GM12878 (cell line): ENCODE measurements at regions not wholly inside any gene's neighbourhood (a gene's known extent, or its start where the extent isn't known, plus 50 kb on each side); places are given as distances from the start of the nearest gene placed in this dataset.

Source experiments
- ATAC-seq: fragments of 200-7000 bp; cut with Tn5 transposase; 3 replicates; pipeline ENCODE4 v1.9.1; 2020; ENCODE audit warnings: mild to moderate bottlenecking, moderate library complexity
- BruUV-seq: library from RNA; stranded (reverse); fragments of 400-500 nt; replicated peaks from 2 replicates; lab custom pipeline; 2021; lab: Mats Ljungman, UMichigan
- CTCF ChIA-PET: fragments of 300-600 bp; sonication (Branson Sonifier 250); formaldehyde crosslinking; extraction: SDS; loops from one replicate; lab custom pipeline; 2021; ENCODE audit warnings: inconsistent platforms; lab: Yijun Ruan, JAX
- POLR2A ChIA-PET: fragments of 350-600 bp; formaldehyde crosslinking; extraction: SDS; loops from one replicate; lab custom pipeline; 2021; ENCODE audit warnings: inconsistent platforms; lab: Charles Lee
- RAD21 ChIA-PET: fragments of 300-600 bp; sonication (Branson Sonifier 250); formaldehyde crosslinking; loops from one replicate; lab custom pipeline; 2023; ENCODE audit warnings: antibody characterized with exemption; ENCODE audit not compliant: unreplicated experiment; lab: Charles Lee
- SMC1A ChIA-PET: fragments of 300-600 bp; sonication (Branson Sonifier 250); formaldehyde crosslinking; loops from one replicate; lab custom pipeline; 2023; ENCODE audit not compliant: unreplicated experiment, uncharacterized antibody; lab: Charles Lee
- DNase-seq: peaks from one replicate; pipeline ENCODE4 v3.0.0-alpha.2; 2011; ENCODE audit warnings: low read depth, low spot score
- FAIRE-seq: peaks from 3 replicates; lab custom pipeline; 2011; peaks lifted over from hg19 to GRCh38; lab: Jason Lieb, UNC
- H2AFZ ChIP-seq: 2 replicates; pipeline ENCODE4 v1.6.0; 2011; ENCODE audit warnings: low read depth, low read length, control low read depth; ENCODE audit not compliant: control insufficient read depth
- H3K27ac ChIP-seq: 2 replicates; pipeline ENCODE4 v1.5.1; 2011; ENCODE audit warnings: control low read depth; ENCODE audit not compliant: control insufficient read depth, insufficient read depth
- H3K27me3 ChIP-seq, 2 experiments: replicated peaks in 1 of 2; 2 replicates each; pipeline versions ENCODE4 v1.6.0 to v1.6.1; 2011; ENCODE audit warnings: low read length in 1 of 2; ENCODE audit not compliant: control insufficient read depth in 2 of 2, insufficient read depth in 2 of 2
- H3K36me3 ChIP-seq, 2 experiments: 2 replicates each; pipeline ENCODE4 v1.5.1; 2011; ENCODE audit warnings: low read length in 1 of 2; ENCODE audit not compliant: control insufficient read depth in 2 of 2, insufficient read depth in 2 of 2
- H3K4me1 ChIP-seq: 2 replicates; pipeline ENCODE4 v1.6.1; 2011; ENCODE audit warnings: mild to moderate bottlenecking, low read length, moderate library complexity, mixed read lengths; ENCODE audit not compliant: control insufficient read depth, insufficient read depth
- H3K4me2 ChIP-seq: 2 replicates; pipeline ENCODE4 v1.6.0; 2011; ENCODE audit warnings: control low read depth; ENCODE audit not compliant: control insufficient read depth, insufficient read depth
- H3K4me3 ChIP-seq: fragments of 200-600 bp; sonication (generic); 2 replicates; pipeline ENCODE4 v1.5.1; 2016
- H3K79me2 ChIP-seq: 2 replicates; pipeline ENCODE4 v1.6.0; 2011; ENCODE audit warnings: low read length; ENCODE audit not compliant: control insufficient read depth, insufficient read depth
- H3K9ac ChIP-seq: 2 replicates; pipeline ENCODE4 v1.8.0; 2011; ENCODE audit warnings: low read length, control low read depth, mixed read lengths; ENCODE audit not compliant: control insufficient read depth, insufficient read depth
- H3K9me3 ChIP-seq: replicated peaks from 3 replicates; pipeline ENCODE4 v1.5.1; 2011; ENCODE audit warnings: mild to moderate bottlenecking, low read length; ENCODE audit not compliant: control insufficient read depth, insufficient read depth
- H4K20me1 ChIP-seq: 2 replicates; pipeline ENCODE4 v1.6.0; 2011; ENCODE audit not compliant: control insufficient read depth, insufficient read depth
- ATF7 ChIP-seq: fragments of 450-650 bp; IDR thresholded peaks from 2 replicates; pipeline ENCODE4 v1.6.1; 2016; ENCODE audit warnings: low read depth, mild to moderate bottlenecking
- CBX3 ChIP-seq: fragments of 200-600 bp; sonication (generic); IDR thresholded peaks from 2 replicates; pipeline ENCODE4 v1.6.1; 2016; ENCODE audit warnings: low read depth, borderline replicate concordance
- IRF4 ChIP-seq: IDR thresholded peaks from 2 replicates; pipeline ENCODE4 v1.6.1; 2011; ENCODE audit warnings: low read depth, low read length
- RCOR1 ChIP-seq: conservative IDR thresholded peaks from 2 replicates; pipeline ENCODE4 v1.6.1; 2012; ENCODE audit warnings: low read depth, low read length, improper control_type of control experiment
- SMAD1 ChIP-seq: fragments of 450-650 bp; IDR thresholded peaks from 2 replicates; pipeline ENCODE4 v1.6.1; 2018; ENCODE audit warnings: mild to moderate bottlenecking, low read depth; ENCODE audit not compliant: partially characterized antibody
- WGBS: methylation state at CpG from one replicate; pipeline ENCODE4 v1.1.6; 2016; ENCODE audit warnings: low lambda C conversion rate; ENCODE audit not compliant: insufficient replicate concordance, insufficient coverage; ENCODE audit errors: missing lambda C conversion rate; 5-methylcytosine and 5-hydroxymethylcytosine counted together
- in situ Hi-C: fragments of 300-500 bp; cut with MboI; formaldehyde crosslinking; loops from 9 replicates; pipeline ENCODE4 v1.14.3; 2018; ENCODE audit warnings: mixed read lengths
- intact Hi-C: fragments of 100-400 bp; cut with micrococcal nuclease; formaldehyde crosslinking; loops from one replicate; pipeline ENCODE4 v1.14.2; 2022; ENCODE audit not compliant: unreplicated experiment
- TF ChIP-seq, protein P1 (sequence below): IDR thresholded peaks from 2 replicates; pipeline ENCODE4 v1.6.1; 2012; ENCODE audit warnings: improper control_type of control experiment, low read depth, low read length; ENCODE audit not compliant: insufficient replicate concordance
- TF ChIP-seq, protein P2 (sequence below): fragments of 450-650 bp; formaldehyde crosslinking; IDR thresholded peaks from 2 replicates; pipeline ENCODE4 v1.4.0; 2020; ENCODE audit warnings: mild to moderate bottlenecking, moderate library complexity
- TF ChIP-seq, protein P3 (sequence below): fragments of 450-650 bp; IDR thresholded peaks from 2 replicates; pipeline ENCODE4 v1.6.1; 2017; ENCODE audit warnings: antibody characterized with exemption, mild to moderate bottlenecking, moderate library complexity
- TF ChIP-seq, protein P4 (sequence below): fragments of 450-650 bp; IDR thresholded peaks from 2 replicates; pipeline ENCODE4 v1.6.1; 2016; ENCODE audit warnings: mild to moderate bottlenecking

DNA sequence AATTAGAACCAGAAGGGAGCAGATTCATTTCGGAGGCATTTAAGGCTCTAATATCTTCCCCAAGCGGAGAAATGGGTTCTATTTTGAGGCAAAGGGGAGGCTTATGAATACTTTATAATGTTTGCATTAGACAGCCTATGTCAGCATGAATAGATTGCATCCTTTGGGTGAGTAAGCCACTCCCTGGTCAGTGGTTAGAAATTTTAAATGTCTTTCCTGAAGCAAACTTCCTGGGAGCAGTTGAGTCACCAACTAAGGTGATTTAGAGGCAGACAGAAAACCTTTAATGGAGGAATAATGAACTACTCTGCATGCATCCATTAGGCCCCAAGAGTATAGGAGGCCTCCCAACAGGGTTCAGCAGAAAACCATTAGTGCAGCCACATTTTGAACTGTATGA, 204.9 kb downstream of the ELAVL2 start:
- intact Hi-C loops = no loop called here
- no peak overlapping the region for H3K27ac ChIP-seq
- ATAC-seq = no peak
- in situ Hi-C loops = no loop called here
- H3K4me2 ChIP-seq = no peak overlapping the region
- ChIA-PET CTCF (interaction anchor here (0.6 to 1.6 kb wide), 2 partner anchors 60 to 144 kb away, joined by 3 read pairs; no protein-coding TSS in a partner anchor), SMC1A (interaction anchor here (1.0 kb wide), 1 partner anchor 80 kb away, joined by 3 read pairs; no protein-coding TSS in a partner anchor), POLR2A (no interaction called here), RAD21 (interaction anchor here (2.5 kb wide), 1 partner anchor 79 kb away, joined by 8 read pairs; no protein-coding TSS in a partner anchor)
- H3K4me1 ChIP-seq = no peaks in the 10 kb centered on the region
- H3K36me3 ChIP-seq = no peaks in the 10 kb centered on the region
- no peak for DNase-seq
- no TSS peak for BruUV-seq
- no peak overlapping the region for H3K9ac ChIP-seq
- no peak overlapping the region for H3K4me3 ChIP-seq
- H4K20me1 ChIP-seq = no peaks in the 10 kb centered on the region
- H2AFZ ChIP-seq = no peak overlapping the region
- WGBS = 12% methylated on average over 2 of the region's 2 CpGs
- no peaks in the 10 kb centered on the region for H3K79me2 ChIP-seq
- no peaks in the 10 kb centered on the region for H3K27me3 ChIP-seq
- FAIRE-seq = no peak
- H3K9me3 ChIP-seq = no peaks in the 10 kb centered on the region
- TF ChIP-seq, protein P1, sequence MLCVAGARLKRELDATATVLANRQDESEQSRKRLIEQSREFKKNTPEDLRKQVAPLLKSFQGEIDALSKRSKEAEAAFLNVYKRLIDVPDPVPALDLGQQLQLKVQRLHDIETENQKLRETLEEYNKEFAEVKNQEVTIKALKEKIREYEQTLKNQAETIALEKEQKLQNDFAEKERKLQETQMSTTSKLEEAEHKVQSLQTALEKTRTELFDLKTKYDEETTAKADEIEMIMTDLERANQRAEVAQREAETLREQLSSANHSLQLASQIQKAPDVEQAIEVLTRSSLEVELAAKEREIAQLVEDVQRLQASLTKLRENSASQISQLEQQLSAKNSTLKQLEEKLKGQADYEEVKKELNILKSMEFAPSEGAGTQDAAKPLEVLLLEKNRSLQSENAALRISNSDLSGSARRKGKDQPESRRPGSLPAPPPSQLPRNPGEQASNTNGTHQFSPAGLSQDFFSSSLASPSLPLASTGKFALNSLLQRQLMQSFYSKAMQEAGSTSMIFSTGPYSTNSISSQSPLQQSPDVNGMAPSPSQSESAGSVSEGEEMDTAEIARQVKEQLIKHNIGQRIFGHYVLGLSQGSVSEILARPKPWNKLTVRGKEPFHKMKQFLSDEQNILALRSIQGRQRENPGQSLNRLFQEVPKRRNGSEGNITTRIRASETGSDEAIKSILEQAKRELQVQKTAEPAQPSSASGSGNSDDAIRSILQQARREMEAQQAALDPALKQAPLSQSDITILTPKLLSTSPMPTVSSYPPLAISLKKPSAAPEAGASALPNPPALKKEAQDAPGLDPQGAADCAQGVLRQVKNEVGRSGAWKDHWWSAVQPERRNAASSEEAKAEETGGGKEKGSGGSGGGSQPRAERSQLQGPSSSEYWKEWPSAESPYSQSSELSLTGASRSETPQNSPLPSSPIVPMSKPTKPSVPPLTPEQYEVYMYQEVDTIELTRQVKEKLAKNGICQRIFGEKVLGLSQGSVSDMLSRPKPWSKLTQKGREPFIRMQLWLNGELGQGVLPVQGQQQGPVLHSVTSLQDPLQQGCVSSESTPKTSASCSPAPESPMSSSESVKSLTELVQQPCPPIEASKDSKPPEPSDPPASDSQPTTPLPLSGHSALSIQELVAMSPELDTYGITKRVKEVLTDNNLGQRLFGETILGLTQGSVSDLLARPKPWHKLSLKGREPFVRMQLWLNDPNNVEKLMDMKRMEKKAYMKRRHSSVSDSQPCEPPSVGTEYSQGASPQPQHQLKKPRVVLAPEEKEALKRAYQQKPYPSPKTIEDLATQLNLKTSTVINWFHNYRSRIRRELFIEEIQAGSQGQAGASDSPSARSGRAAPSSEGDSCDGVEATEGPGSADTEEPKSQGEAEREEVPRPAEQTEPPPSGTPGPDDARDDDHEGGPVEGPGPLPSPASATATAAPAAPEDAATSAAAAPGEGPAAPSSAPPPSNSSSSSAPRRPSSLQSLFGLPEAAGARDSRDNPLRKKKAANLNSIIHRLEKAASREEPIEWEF = no peak
- TF ChIP-seq IRF4 = no peak
- no peak for TF ChIP-seq SMAD1
- TF ChIP-seq, protein P2, sequence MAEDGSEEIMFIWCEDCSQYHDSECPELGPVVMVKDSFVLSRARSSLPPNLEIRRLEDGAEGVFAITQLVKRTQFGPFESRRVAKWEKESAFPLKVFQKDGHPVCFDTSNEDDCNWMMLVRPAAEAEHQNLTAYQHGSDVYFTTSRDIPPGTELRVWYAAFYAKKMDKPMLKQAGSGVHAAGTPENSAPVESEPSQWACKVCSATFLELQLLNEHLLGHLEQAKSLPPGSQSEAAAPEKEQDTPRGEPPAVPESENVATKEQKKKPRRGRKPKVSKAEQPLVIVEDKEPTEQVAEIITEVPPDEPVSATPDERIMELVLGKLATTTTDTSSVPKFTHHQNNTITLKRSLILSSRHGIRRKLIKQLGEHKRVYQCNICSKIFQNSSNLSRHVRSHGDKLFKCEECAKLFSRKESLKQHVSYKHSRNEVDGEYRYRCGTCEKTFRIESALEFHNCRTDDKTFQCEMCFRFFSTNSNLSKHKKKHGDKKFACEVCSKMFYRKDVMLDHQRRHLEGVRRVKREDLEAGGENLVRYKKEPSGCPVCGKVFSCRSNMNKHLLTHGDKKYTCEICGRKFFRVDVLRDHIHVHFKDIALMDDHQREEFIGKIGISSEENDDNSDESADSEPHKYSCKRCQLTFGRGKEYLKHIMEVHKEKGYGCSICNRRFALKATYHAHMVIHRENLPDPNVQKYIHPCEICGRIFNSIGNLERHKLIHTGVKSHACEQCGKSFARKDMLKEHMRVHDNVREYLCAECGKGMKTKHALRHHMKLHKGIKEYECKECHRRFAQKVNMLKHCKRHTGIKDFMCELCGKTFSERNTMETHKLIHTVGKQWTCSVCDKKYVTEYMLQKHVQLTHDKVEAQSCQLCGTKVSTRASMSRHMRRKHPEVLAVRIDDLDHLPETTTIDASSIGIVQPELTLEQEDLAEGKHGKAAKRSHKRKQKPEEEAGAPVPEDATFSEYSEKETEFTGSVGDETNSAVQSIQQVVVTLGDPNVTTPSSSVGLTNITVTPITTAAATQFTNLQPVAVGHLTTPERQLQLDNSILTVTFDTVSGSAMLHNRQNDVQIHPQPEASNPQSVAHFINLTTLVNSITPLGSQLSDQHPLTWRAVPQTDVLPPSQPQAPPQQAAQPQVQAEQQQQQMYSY (CRISPR knock-in tag) = no peak
- TF ChIP-seq, protein P3, sequence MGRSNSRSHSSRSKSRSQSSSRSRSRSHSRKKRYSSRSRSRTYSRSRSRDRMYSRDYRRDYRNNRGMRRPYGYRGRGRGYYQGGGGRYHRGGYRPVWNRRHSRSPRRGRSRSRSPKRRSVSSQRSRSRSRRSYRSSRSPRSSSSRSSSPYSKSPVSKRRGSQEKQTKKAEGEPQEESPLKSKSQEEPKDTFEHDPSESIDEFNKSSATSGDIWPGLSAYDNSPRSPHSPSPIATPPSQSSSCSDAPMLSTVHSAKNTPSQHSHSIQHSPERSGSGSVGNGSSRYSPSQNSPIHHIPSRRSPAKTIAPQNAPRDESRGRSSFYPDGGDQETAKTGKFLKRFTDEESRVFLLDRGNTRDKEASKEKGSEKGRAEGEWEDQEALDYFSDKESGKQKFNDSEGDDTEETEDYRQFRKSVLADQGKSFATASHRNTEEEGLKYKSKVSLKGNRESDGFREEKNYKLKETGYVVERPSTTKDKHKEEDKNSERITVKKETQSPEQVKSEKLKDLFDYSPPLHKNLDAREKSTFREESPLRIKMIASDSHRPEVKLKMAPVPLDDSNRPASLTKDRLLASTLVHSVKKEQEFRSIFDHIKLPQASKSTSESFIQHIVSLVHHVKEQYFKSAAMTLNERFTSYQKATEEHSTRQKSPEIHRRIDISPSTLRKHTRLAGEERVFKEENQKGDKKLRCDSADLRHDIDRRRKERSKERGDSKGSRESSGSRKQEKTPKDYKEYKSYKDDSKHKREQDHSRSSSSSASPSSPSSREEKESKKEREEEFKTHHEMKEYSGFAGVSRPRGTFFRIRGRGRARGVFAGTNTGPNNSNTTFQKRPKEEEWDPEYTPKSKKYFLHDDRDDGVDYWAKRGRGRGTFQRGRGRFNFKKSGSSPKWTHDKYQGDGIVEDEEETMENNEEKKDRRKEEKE = no peak
- no peak for TF ChIP-seq ATF7
- TF ChIP-seq RCOR1 = no peak
- TF ChIP-seq CBX3 = no peak
- TF ChIP-seq, protein P4, sequence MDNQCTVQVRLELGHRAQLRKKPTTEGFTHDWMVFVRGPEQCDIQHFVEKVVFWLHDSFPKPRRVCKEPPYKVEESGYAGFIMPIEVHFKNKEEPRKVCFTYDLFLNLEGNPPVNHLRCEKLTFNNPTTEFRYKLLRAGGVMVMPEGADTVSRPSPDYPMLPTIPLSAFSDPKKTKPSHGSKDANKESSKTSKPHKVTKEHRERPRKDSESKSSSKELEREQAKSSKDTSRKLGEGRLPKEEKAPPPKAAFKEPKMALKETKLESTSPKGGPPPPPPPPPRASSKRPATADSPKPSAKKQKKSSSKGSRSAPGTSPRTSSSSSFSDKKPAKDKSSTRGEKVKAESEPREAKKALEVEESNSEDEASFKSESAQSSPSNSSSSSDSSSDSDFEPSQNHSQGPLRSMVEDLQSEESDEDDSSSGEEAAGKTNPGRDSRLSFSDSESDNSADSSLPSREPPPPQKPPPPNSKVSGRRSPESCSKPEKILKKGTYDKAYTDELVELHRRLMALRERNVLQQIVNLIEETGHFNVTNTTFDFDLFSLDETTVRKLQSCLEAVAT = no peak
